ENCODE measurements at regions not wholly inside any gene's neighbourhood (a gene's known extent, or its start where the extent isn't known, plus 50 kb on each side); places are given as distances from the start of the nearest gene placed in this dataset.

DNA sequence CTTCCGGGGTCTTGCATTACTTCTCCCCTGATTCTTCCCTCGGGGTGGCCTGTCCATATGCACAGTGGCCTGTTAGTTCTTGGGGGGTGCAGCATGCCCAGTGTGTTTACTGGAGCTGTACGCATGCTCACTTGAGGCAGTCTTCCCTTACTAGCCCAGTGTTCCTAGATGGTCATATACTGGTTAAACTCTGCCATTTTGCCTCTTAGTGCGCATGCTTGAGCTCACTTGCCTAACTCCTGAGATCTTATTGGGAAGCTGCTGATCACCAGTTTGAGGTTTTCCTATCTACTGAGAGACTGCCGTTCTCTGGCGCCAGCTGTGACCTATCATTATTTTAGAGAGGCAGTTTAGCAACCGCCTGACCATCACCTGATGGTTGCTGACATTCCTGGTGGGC lies 571.2 kb downstream of the ADCYAP1 start:
- TF ChIP-seq, protein P1, sequence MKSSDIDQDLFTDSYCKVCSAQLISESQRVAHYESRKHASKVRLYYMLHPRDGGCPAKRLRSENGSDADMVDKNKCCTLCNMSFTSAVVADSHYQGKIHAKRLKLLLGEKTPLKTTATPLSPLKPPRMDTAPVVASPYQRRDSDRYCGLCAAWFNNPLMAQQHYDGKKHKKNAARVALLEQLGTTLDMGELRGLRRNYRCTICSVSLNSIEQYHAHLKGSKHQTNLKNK (CRISPR knock-in tag; IDR thresholded peaks at IDR 0.05), result no peak
- TF ChIP-seq NR2C2 (CRISPR knock-in tag; IDR thresholded peaks at IDR 0.05) (no peak), CREB1 (CRISPR knock-in tag; IDR thresholded peaks at IDR 0.05) (no peak), MXD4 (CRISPR knock-in tag; IDR thresholded peaks at IDR 0.05; ENCODE audit: borderline replicate concordance) (no peak), EMX1 (CRISPR knock-in tag; IDR thresholded peaks at IDR 0.05) (no peak), ZNF121 (CRISPR knock-in tag; IDR thresholded peaks at IDR 0.05) (no peak)
- TF ChIP-seq, protein P2, sequence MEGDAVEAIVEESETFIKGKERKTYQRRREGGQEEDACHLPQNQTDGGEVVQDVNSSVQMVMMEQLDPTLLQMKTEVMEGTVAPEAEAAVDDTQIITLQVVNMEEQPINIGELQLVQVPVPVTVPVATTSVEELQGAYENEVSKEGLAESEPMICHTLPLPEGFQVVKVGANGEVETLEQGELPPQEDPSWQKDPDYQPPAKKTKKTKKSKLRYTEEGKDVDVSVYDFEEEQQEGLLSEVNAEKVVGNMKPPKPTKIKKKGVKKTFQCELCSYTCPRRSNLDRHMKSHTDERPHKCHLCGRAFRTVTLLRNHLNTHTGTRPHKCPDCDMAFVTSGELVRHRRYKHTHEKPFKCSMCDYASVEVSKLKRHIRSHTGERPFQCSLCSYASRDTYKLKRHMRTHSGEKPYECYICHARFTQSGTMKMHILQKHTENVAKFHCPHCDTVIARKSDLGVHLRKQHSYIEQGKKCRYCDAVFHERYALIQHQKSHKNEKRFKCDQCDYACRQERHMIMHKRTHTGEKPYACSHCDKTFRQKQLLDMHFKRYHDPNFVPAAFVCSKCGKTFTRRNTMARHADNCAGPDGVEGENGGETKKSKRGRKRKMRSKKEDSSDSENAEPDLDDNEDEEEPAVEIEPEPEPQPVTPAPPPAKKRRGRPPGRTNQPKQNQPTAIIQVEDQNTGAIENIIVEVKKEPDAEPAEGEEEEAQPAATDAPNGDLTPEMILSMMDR (IDR thresholded peaks at IDR 0.05), result no peak

Data from WTC11 (cell line).